ENCODE measurements at regions not wholly inside any gene's neighbourhood (a gene's known extent, or its start where the extent isn't known, plus 50 kb on each side); places are given as distances from the start of the nearest gene placed in this dataset.

DNA sequence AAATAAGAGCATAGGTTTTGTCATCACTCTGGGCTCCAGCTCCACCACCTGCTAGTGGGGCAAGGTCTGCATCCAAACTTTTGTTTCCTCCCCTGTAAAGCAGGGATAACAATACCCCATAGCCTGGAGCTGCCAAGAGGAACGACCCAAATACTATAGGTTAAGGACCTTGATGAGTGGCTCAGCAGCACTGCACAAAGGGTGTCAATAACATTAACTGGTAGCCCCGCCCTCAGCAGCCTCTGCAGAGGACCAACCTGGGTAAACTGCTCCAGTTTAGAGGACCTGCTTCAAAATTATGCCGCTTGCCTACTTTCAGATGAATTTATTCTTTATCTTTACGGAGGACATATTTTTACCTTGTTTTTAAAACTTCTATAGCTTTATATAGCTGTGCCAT is 65.8 kb upstream of the RIOK3 start:
- no peak for TF ChIP-seq CTCF (IDR thresholded peaks at IDR 0.05 in 2 of 3, conservative IDR thresholded peaks at IDR 0.05 in 1 of 3; ENCODE audit: insufficient read depth in 2 of 3, low read depth in 1 of 3, low read length in 3 of 3)
- no peak for TF ChIP-seq ILF3 (IDR thresholded peaks at IDR 0.05; ENCODE audit: borderline replicate concordance)
- no peak for TF ChIP-seq ZNF121 (CRISPR knock-in tag; conservative IDR thresholded peaks at IDR 0.05)
- TF ChIP-seq POLR2A (conservative IDR thresholded peaks at IDR 0.05) = no peak
- no peak for TF ChIP-seq JUN (IDR thresholded peaks at IDR 0.05; ENCODE audit: borderline replicate concordance, low read depth, low read length)
- TF ChIP-seq JUN (CRISPR knock-in tag; IDR thresholded peaks at IDR 0.05; ENCODE audit: borderline replicate concordance) = no peak
- TF ChIP-seq RBBP5 (IDR thresholded peaks at IDR 0.05; ENCODE audit: borderline replicate concordance, insufficient read depth, low read length, poor library complexity, severe bottlenecking) = no peak
- TF ChIP-seq, protein P1, sequence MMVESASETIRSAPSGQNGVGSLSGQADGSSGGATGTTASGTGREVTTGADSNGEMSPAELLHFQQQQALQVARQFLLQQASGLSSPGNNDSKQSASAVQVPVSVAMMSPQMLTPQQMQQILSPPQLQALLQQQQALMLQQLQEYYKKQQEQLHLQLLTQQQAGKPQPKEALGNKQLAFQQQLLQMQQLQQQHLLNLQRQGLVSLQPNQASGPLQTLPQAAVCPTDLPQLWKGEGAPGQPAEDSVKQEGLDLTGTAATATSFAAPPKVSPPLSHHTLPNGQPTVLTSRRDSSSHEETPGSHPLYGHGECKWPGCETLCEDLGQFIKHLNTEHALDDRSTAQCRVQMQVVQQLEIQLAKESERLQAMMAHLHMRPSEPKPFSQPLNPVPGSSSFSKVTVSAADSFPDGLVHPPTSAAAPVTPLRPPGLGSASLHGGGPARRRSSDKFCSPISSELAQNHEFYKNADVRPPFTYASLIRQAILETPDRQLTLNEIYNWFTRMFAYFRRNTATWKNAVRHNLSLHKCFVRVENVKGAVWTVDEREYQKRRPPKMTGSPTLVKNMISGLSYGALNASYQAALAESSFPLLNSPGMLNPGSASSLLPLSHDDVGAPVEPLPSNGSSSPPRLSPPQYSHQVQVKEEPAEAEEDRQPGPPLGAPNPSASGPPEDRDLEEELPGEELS (CRISPR knock-in tag; IDR thresholded peaks at IDR 0.05; ENCODE audit: borderline replicate concordance) = no peak
- no peak for TF ChIP-seq CEBPZ (IDR thresholded peaks at IDR 0.05; ENCODE audit: borderline replicate concordance, low read depth, low read length)
- no peak for TF ChIP-seq ARHGAP35 (IDR thresholded peaks at IDR 0.05; ENCODE audit: partially characterized antibody)
- TF ChIP-seq SMAD3 (CRISPR knock-in tag; conservative IDR thresholded peaks at IDR 0.05) = no peak
- no peak for TF ChIP-seq CHD4 (IDR thresholded peaks at IDR 0.05; ENCODE audit: insufficient read depth, insufficient replicate concordance, low read depth, low read length, poor library complexity, severe bottlenecking)
- TF ChIP-seq MAFK (IDR thresholded peaks at IDR 0.05; ENCODE audit: low read length) = no peak
- no peak for TF ChIP-seq NFE2L1 (tag; IDR thresholded peaks at IDR 0.05; ENCODE audit: borderline replicate concordance, low read depth)

Data from K562 (cell line).